Astrocyte (in vitro differentiated cells and primary cell): ENCODE measurements at regions not wholly inside any gene's neighbourhood (a gene's known extent, or its start where the extent isn't known, plus 50 kb on each side); places are given as distances from the start of the nearest gene placed in this dataset.

Source experiments
- DNase-seq: peaks from one replicate; pipeline ENCODE4 v3.0.0-alpha.2; 2010; ENCODE audit warnings: low read depth
- FAIRE-seq: peaks from 2 replicates; lab custom pipeline; 2011; peaks lifted over from hg19 to GRCh38; lab: Jason Lieb, UNC
- H2AFZ ChIP-seq: 2 replicates; pipeline ENCODE4 v1.6.0; 2012; ENCODE audit warnings: low read depth, low read length, inconsistent platforms
- H3K27ac ChIP-seq: 2 replicates; pipeline ENCODE4 v1.5.1; 2011; ENCODE audit warnings: low read depth, low read length, inconsistent platforms
- H3K27me3 ChIP-seq: 2 replicates; pipeline ENCODE4 v1.6.0; 2011; ENCODE audit warnings: low read length, inconsistent platforms; ENCODE audit not compliant: insufficient read depth
- H3K36me3 ChIP-seq: 2 replicates; pipeline ENCODE4 v1.5.1; 2011; ENCODE audit warnings: low read length, inconsistent platforms; ENCODE audit not compliant: insufficient read depth
- H3K4me1 ChIP-seq: 2 replicates; pipeline ENCODE4 v1.5.1; 2011; ENCODE audit warnings: low read length, inconsistent platforms; ENCODE audit not compliant: insufficient read depth
- H3K4me2 ChIP-seq: 2 replicates; pipeline ENCODE4 v1.6.0; 2012; ENCODE audit warnings: low read length, inconsistent platforms
- H3K4me3 ChIP-seq: 2 replicates; pipeline ENCODE4 v1.5.1; 2011; ENCODE audit warnings: low read depth, mild to moderate bottlenecking, low read length, inconsistent platforms; ENCODE audit not compliant: insufficient read depth
- H3K79me2 ChIP-seq: 2 replicates; pipeline ENCODE4 v1.6.0; 2012; ENCODE audit warnings: mild to moderate bottlenecking, low read length, inconsistent platforms; ENCODE audit not compliant: insufficient read depth
- H3K9ac ChIP-seq: 2 replicates; pipeline ENCODE4 v1.6.0; 2012; ENCODE audit warnings: mild to moderate bottlenecking, low read length, inconsistent platforms
- H3K9me3 ChIP-seq: 2 replicates; pipeline ENCODE4 v1.5.1; 2012; ENCODE audit warnings: low read depth, mild to moderate bottlenecking, low read length, inconsistent platforms; ENCODE audit not compliant: insufficient read depth
- H4K20me1 ChIP-seq: 2 replicates; pipeline ENCODE4 v1.6.0; 2012; ENCODE audit warnings: low read length, inconsistent platforms; ENCODE audit not compliant: insufficient read depth
- H3K27ac Mint-ChIP-seq: one replicate; pipeline ENCODE4 v1.8.0; 2021; ENCODE audit warnings: mild to moderate bottlenecking, mixed read lengths; ENCODE audit not compliant: unreplicated experiment
- H3K27me3 Mint-ChIP-seq: one replicate; pipeline ENCODE4 v1.8.0; 2021; ENCODE audit warnings: low read depth, mixed read lengths; ENCODE audit not compliant: unreplicated experiment
- H3K36me3 Mint-ChIP-seq: one replicate; pipeline ENCODE4 v1.8.0; 2021; ENCODE audit warnings: low read depth, mixed read lengths; ENCODE audit not compliant: unreplicated experiment
- H3K4me1 Mint-ChIP-seq: one replicate; pipeline ENCODE4 v1.8.0; 2021; ENCODE audit warnings: low read depth, mixed read lengths; ENCODE audit not compliant: unreplicated experiment
- H3K4me3 Mint-ChIP-seq: one replicate; pipeline ENCODE4 v1.8.0; 2021; ENCODE audit warnings: mild to moderate bottlenecking, moderate library complexity, mixed read lengths; ENCODE audit not compliant: unreplicated experiment
- H3K9me3 Mint-ChIP-seq: one replicate; pipeline ENCODE4 v1.8.0; 2021; ENCODE audit warnings: mild to moderate bottlenecking, mixed read lengths; ENCODE audit not compliant: unreplicated experiment
- CTCF ChIP-seq: IDR thresholded peaks from 2 replicates; pipeline ENCODE4 v1.5.1; 2011; ENCODE audit warnings: low read depth, mild to moderate bottlenecking, inconsistent platforms, low read length, moderate library complexity; ENCODE audit not compliant: insufficient read depth
- EZH2 ChIP-seq: IDR thresholded peaks from 2 replicates; pipeline ENCODE4 v1.6.1; 2012; ENCODE audit warnings: mild to moderate bottlenecking, low read length, inconsistent platforms; ENCODE audit not compliant: insufficient read depth

- Histone ChIP-seq H3K4me2 (no peak overlapping the region), H2AFZ (no peak overlapping the region), H3K27me3 (no peaks in the 10 kb centered on the region), H3K36me3 (no peaks in the 10 kb centered on the region), H3K9me3 (no peaks in the 10 kb centered on the region), H3K4me1 (peaks cover 21% of the 10 kb centered on the region), H3K9ac (no peak overlapping the region), H4K20me1 (no peaks in the 10 kb centered on the region), H3K27ac (no peak overlapping the region), H3K79me2 (no peaks in the 10 kb centered on the region), H3K4me3 (no peak overlapping the region)
- FAIRE-seq (no peak), DNase-seq (no peak)
- no peaks in the 10 kb centered on the region for H3K36me3 Mint-ChIP-seq
- H3K9me3 Mint-ChIP-seq: peaks cover 2% of the 10 kb centered on the region
- peaks cover 25% of the 10 kb centered on the region for H3K4me1 Mint-ChIP-seq
- H3K27me3 Mint-ChIP-seq: peaks cover 2% of the 10 kb centered on the region
- no peak overlapping the region for H3K4me3 Mint-ChIP-seq
- TF ChIP-seq CTCF (no peak), EZH2 (no peak)
- H3K27ac Mint-ChIP-seq: no peak overlapping the region
Measured at GRCh38 chr10:33416691-33417090, 82.2 kb upstream of the NRP1 start.

- no peaks in the 10 kb centered on the region for H4K20me1 ChIP-seq
- no peak overlapping the region for H3K27ac ChIP-seq
- H3K36me3 ChIP-seq: no peaks in the 10 kb centered on the region
- H3K79me2 ChIP-seq: no peaks in the 10 kb centered on the region
- no peaks in the 10 kb centered on the region for H3K27me3 ChIP-seq
- Mint-ChIP-seq H3K4me3 (no peak overlapping the region), H3K27me3 (peaks cover 2% of the 10 kb centered on the region), H3K9me3 (peaks cover 2% of the 10 kb centered on the region), H3K4me1 (peaks cover 22% of the 10 kb centered on the region), H3K36me3 (no peaks in the 10 kb centered on the region), H3K27ac (no peak overlapping the region)
- H3K9me3 ChIP-seq: no peaks in the 10 kb centered on the region
- no peak for DNase-seq
- no peak for TF ChIP-seq CTCF
- TF ChIP-seq EZH2: no peak
- H3K4me1 ChIP-seq: peaks cover 16% of the 10 kb centered on the region
- no peak overlapping the region for H3K4me3 ChIP-seq
- no peak overlapping the region for H2AFZ ChIP-seq
- FAIRE-seq: no peak
- no peak overlapping the region for H3K4me2 ChIP-seq
- H3K9ac ChIP-seq: no peak overlapping the region
Measured at GRCh38 chr10:33416209-33416608, 81.7 kb upstream of the NRP1 start.

GRCh38 chr10:33414841-33415240, 80.4 kb upstream of the NRP1 start:
- DNase-seq: no peak
- H3K4me2 ChIP-seq: no peak overlapping the region
- H3K27ac Mint-ChIP-seq: no peak overlapping the region
- H3K9me3 ChIP-seq: no peaks in the 10 kb centered on the region
- no peak for FAIRE-seq
- H4K20me1 ChIP-seq: no peaks in the 10 kb centered on the region
- no peak overlapping the region for H3K4me3 Mint-ChIP-seq
- H3K79me2 ChIP-seq: no peaks in the 10 kb centered on the region
- H3K36me3 Mint-ChIP-seq: no peaks in the 10 kb centered on the region
- no peak overlapping the region for H3K9ac ChIP-seq
- H3K4me3 ChIP-seq: no peak overlapping the region
- no peak for TF ChIP-seq EZH2
- TF ChIP-seq CTCF: no peak
- peaks cover 20% of the 10 kb centered on the region for H3K4me1 Mint-ChIP-seq
- peaks cover 16% of the 10 kb centered on the region for H3K4me1 ChIP-seq
- no peak overlapping the region for H2AFZ ChIP-seq
- H3K27me3 ChIP-seq: no peaks in the 10 kb centered on the region
- no peak overlapping the region for H3K27ac ChIP-seq
- H3K9me3 Mint-ChIP-seq: peaks cover 2% of the 10 kb centered on the region
- peaks cover 2% of the 10 kb centered on the region for H3K27me3 Mint-ChIP-seq
- no peaks in the 10 kb centered on the region for H3K36me3 ChIP-seq
